ENCODE measurements at regions not wholly inside any gene's neighbourhood (a gene's known extent, or its start where the extent isn't known, plus 50 kb on each side); places are given as distances from the start of the nearest gene placed in this dataset.

DNA sequence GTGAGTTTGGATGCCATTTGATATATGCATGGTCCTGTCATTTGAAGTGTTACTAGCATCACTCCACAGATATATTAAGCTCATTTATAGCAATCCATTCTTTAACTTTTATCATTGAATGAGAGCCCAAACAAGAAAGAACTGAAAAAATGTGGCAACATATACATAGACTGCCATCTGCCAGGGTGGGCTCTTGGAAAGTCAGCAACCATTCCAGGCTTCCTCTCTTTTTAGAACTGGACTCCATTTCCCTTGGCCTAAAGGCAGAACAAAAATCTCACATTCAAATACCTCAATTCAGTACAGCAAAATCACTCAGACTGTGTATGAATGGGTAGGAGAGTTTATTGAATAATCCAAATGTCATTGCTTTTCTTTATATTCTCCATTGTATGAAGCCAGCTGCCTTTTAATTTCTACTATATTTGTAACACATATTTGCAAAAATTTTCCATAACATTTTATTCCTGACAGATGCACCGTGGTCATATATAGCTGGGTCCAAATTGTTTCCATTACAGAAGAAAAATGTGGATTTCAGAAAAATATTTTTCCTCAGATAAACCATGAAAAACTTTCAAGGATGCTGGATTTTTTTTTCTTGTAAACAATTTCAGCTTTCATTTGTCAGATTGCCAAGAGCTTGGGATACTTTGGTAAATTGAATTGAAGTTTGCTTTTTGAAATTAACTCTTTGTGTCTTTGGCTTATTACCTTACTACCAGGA is 1252.3 kb upstream of the SEL1L start:
- no peak for TF ChIP-seq POLR2A (IDR thresholded peaks at IDR 0.05)
- TF ChIP-seq, protein P1, sequence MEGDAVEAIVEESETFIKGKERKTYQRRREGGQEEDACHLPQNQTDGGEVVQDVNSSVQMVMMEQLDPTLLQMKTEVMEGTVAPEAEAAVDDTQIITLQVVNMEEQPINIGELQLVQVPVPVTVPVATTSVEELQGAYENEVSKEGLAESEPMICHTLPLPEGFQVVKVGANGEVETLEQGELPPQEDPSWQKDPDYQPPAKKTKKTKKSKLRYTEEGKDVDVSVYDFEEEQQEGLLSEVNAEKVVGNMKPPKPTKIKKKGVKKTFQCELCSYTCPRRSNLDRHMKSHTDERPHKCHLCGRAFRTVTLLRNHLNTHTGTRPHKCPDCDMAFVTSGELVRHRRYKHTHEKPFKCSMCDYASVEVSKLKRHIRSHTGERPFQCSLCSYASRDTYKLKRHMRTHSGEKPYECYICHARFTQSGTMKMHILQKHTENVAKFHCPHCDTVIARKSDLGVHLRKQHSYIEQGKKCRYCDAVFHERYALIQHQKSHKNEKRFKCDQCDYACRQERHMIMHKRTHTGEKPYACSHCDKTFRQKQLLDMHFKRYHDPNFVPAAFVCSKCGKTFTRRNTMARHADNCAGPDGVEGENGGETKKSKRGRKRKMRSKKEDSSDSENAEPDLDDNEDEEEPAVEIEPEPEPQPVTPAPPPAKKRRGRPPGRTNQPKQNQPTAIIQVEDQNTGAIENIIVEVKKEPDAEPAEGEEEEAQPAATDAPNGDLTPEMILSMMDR (IDR thresholded peaks at IDR 0.05), result no peak
